ENCODE measurements at regions not wholly inside any gene's neighbourhood (a gene's known extent, or its start where the extent isn't known, plus 50 kb on each side); places are given as distances from the start of the nearest gene placed in this dataset.
"Not testable (repeated sequence)": the region's sequence is repeated elsewhere in the genome, so short reads cannot be mapped to it uniquely, and the experiment has no call there.

- Mint-ChIP-seq H3K4me1 (ENCODE audit: low read depth) (no peaks in the 10 kb centered on the region), H3K27ac (no peak overlapping the region), H3K9me3 (peaks cover 2% of the 10 kb centered on the region), H3K27me3 (no peaks in the 10 kb centered on the region), H3K36me3 (ENCODE audit: low read depth) (no peaks in the 10 kb centered on the region), H3K4me3 (no peak overlapping the region)
- ChIA-PET POLR2A (no interaction called here), CTCF (no interaction called here)
- ATAC-seq: no peak
- intact Hi-C loops (cut with micrococcal nuclease): no loop called here
- DNase-seq: no peak
- TF ChIP-seq CTCF (IDR thresholded peaks at IDR 0.05): no peak
These were observed 329.4 kb downstream of the NAF1 start for GRCh38 chr4:162837241-162837640.

GRCh38 chr4:162836773-162837172 lies 329.9 kb downstream of the NAF1 start:
- CTCF ChIA-PET: no interaction called here
- no peak overlapping the region for H3K27ac Mint-ChIP-seq
- ATAC-seq (no peak), DNase-seq (no peak)
- no peak for TF ChIP-seq CTCF (IDR thresholded peaks at IDR 0.05)
- no peaks in the 10 kb centered on the region for H3K36me3 Mint-ChIP-seq (ENCODE audit: low read depth)
- POLR2A ChIA-PET: no interaction called here
- H3K27me3 Mint-ChIP-seq: no peaks in the 10 kb centered on the region
- H3K4me3 Mint-ChIP-seq: no peak overlapping the region
- intact Hi-C loops (cut with micrococcal nuclease): no loop called here
- H3K9me3 Mint-ChIP-seq: peaks cover 2% of the 10 kb centered on the region
- H3K4me1 Mint-ChIP-seq (ENCODE audit: low read depth): no peaks in the 10 kb centered on the region

GRCh38 chr4:162836258-162836657 lies 330.4 kb downstream of the NAF1 start:
- H3K36me3 Mint-ChIP-seq (ENCODE audit: low read depth); DNase-seq; H3K9me3 Mint-ChIP-seq; H3K4me3 Mint-ChIP-seq; H3K27ac Mint-ChIP-seq; ATAC-seq; POLR2A ChIA-PET; H3K4me1 Mint-ChIP-seq (ENCODE audit: low read depth); CTCF ChIA-PET; H3K27me3 Mint-ChIP-seq; intact Hi-C loops (cut with micrococcal nuclease): not testable (repeated sequence)

GRCh38 chr4:162830899-162831298 lies 335.8 kb downstream of the NAF1 start:
- no peak for DNase-seq
- Mint-ChIP-seq H3K9me3 (peaks cover 2% of the 10 kb centered on the region), H3K27me3 (no peaks in the 10 kb centered on the region), H3K36me3 (ENCODE audit: low read depth) (no peaks in the 10 kb centered on the region), H3K4me1 (ENCODE audit: low read depth) (no peaks in the 10 kb centered on the region), H3K27ac (no peak overlapping the region), H3K4me3 (no peak overlapping the region)
- ChIA-PET POLR2A (no interaction called here), CTCF (no interaction called here)
- no peak for TF ChIP-seq CTCF (IDR thresholded peaks at IDR 0.05)
- no peak for ATAC-seq
- intact Hi-C loops (cut with micrococcal nuclease): no loop called here

- H3K36me3 Mint-ChIP-seq (ENCODE audit: low read depth); H3K4me1 Mint-ChIP-seq (ENCODE audit: low read depth); intact Hi-C loops (cut with micrococcal nuclease); H3K4me3 Mint-ChIP-seq; DNase-seq; ATAC-seq; POLR2A ChIA-PET; H3K27me3 Mint-ChIP-seq; H3K27ac Mint-ChIP-seq; CTCF ChIA-PET; H3K9me3 Mint-ChIP-seq: not testable (repeated sequence)
These were observed 349.3 kb downstream of the NAF1 start for GRCh38 chr4:162817374-162817773.

- DNase-seq (no peak), ATAC-seq (no peak)
- H3K4me1 Mint-ChIP-seq (ENCODE audit: low read depth): no peaks in the 10 kb centered on the region
- CTCF ChIA-PET: no interaction called here
- intact Hi-C loops (cut with micrococcal nuclease): no loop called here
- POLR2A ChIA-PET: no interaction called here
- H3K9me3 Mint-ChIP-seq: peaks cover 2% of the 10 kb centered on the region
- H3K4me3 Mint-ChIP-seq: no peak overlapping the region
- no peak for TF ChIP-seq CTCF (IDR thresholded peaks at IDR 0.05)
- no peak overlapping the region for H3K27ac Mint-ChIP-seq
- H3K27me3 Mint-ChIP-seq: no peaks in the 10 kb centered on the region
- H3K36me3 Mint-ChIP-seq (ENCODE audit: low read depth): no peaks in the 10 kb centered on the region
These were observed 362.3 kb downstream of the NAF1 start for GRCh38 chr4:162804351-162804924.

Data from activated CD8-positive, alpha-beta T cell treated with anti-CD3 and anti-CD28 coated beads for 36 hours (primary cell).